Activated naive CD4-positive, alpha-beta T cell treated with anti-CD3 and anti-CD28 coated beads, Interleukin-2, amount 10 ng/mL, durations not matched to agents 7 days and 5 days (primary cell): ENCODE measurements at regions not wholly inside any gene's neighbourhood (a gene's known extent, or its start where the extent isn't known, plus 50 kb on each side); places are given as distances from the start of the nearest gene placed in this dataset.

Experiments
- CTCF ChIA-PET: fragments of 350-600 bp; sonication (Branson Sonifier 250); formaldehyde crosslinking; loops from one replicate; lab custom pipeline; 2021; ENCODE audit warnings: antibody characterized with exemption; lab: Charles Lee
- DNase-seq: peaks from one replicate; pipeline ENCODE4 v3.0.0-alpha.2; 2020
- H3K27ac Mint-ChIP-seq: one replicate; pipeline ENCODE4 v1.8.0; 2021; ENCODE audit warnings: mild to moderate bottlenecking, moderate library complexity, mixed read lengths
- H3K27me3 Mint-ChIP-seq: one replicate; pipeline ENCODE4 v1.8.0; 2021; ENCODE audit warnings: mild to moderate bottlenecking, mixed read lengths
- H3K36me3 Mint-ChIP-seq: one replicate; pipeline ENCODE4 v1.8.0; 2021; ENCODE audit warnings: mixed read lengths
- H3K4me1 Mint-ChIP-seq: one replicate; pipeline ENCODE4 v1.8.0; 2021; ENCODE audit warnings: mixed read lengths
- H3K4me3 Mint-ChIP-seq: one replicate; pipeline ENCODE4 v1.8.0; 2021; ENCODE audit warnings: mild to moderate bottlenecking, moderate library complexity, mixed read lengths
- H3K9me3 Mint-ChIP-seq: one replicate; pipeline ENCODE4 v1.8.0; 2021; ENCODE audit warnings: mixed read lengths

GRCh38 chr4:161256172-161256571 lies 907.6 kb downstream of the FSTL5 start:
- Mint-ChIP-seq H3K9me3 (peaks cover 20% of the 10 kb centered on the region), H3K4me1 (no peaks in the 10 kb centered on the region), H3K4me3 (no peak overlapping the region), H3K27ac (no peak overlapping the region), H3K36me3 (no peaks in the 10 kb centered on the region), H3K27me3 (no peaks in the 10 kb centered on the region)
- CTCF ChIA-PET: no interaction called here
- no peak for DNase-seq

GRCh38 chr4:161254375-161254774 lies 909.4 kb downstream of the FSTL5 start:
- Mint-ChIP-seq H3K27ac (no peak overlapping the region), H3K4me3 (no peak overlapping the region), H3K36me3 (no peaks in the 10 kb centered on the region), H3K4me1 (no peaks in the 10 kb centered on the region), H3K27me3 (no peaks in the 10 kb centered on the region), H3K9me3 (peaks cover 20% of the 10 kb centered on the region)
- CTCF ChIA-PET: no interaction called here
- DNase-seq: no peak

GRCh38 chr4:161252520-161253141 lies 911.2 kb downstream of the FSTL5 start:
- Mint-ChIP-seq H3K27ac (no peak overlapping the region), H3K27me3 (no peaks in the 10 kb centered on the region), H3K4me1 (no peaks in the 10 kb centered on the region), H3K9me3 (peaks cover 24% of the 10 kb centered on the region), H3K4me3 (no peak overlapping the region), H3K36me3 (no peaks in the 10 kb centered on the region)
- CTCF ChIA-PET: no interaction called here
- DNase-seq: no peak

GRCh38 chr4:161249779-161250440 lies 913.9 kb downstream of the FSTL5 start:
- Mint-ChIP-seq H3K36me3 (no peaks in the 10 kb centered on the region), H3K27me3 (no peaks in the 10 kb centered on the region), H3K9me3 (peaks cover 10% of the 10 kb centered on the region), H3K4me1 (no peaks in the 10 kb centered on the region), H3K27ac (no peak overlapping the region), H3K4me3 (no peak overlapping the region)
- CTCF ChIA-PET: no interaction called here
- DNase-seq: no peak

GRCh38 chr4:161248880-161249279 lies 914.9 kb downstream of the FSTL5 start:
- Mint-ChIP-seq H3K4me3 (no peak overlapping the region), H3K9me3 (peaks cover 10% of the 10 kb centered on the region), H3K27ac (no peak overlapping the region), H3K27me3 (no peaks in the 10 kb centered on the region), H3K4me1 (no peaks in the 10 kb centered on the region), H3K36me3 (no peaks in the 10 kb centered on the region)
- DNase-seq: no peak
- CTCF ChIA-PET: no interaction called here

- Mint-ChIP-seq H3K4me1 (no peaks in the 10 kb centered on the region), H3K27ac (no peak overlapping the region), H3K4me3 (no peak overlapping the region), H3K36me3 (no peaks in the 10 kb centered on the region), H3K27me3 (no peaks in the 10 kb centered on the region), H3K9me3 (peaks cover 6% of the 10 kb centered on the region)
- no peak for DNase-seq
- CTCF ChIA-PET: no interaction called here
Observed at GRCh38 chr4:161247831-161248230, 916.0 kb downstream of the FSTL5 start.

GRCh38 chr4:161238033-161238432 lies 925.8 kb downstream of the FSTL5 start:
- Mint-ChIP-seq H3K4me1 (no peaks in the 10 kb centered on the region), H3K27me3 (no peaks in the 10 kb centered on the region), H3K36me3 (no peaks in the 10 kb centered on the region), H3K27ac (no peak overlapping the region), H3K9me3 (no peaks in the 10 kb centered on the region), H3K4me3 (no peak overlapping the region)
- CTCF ChIA-PET: no interaction called here
- no peak for DNase-seq

GRCh38 chr4:161237495-161237894 lies 926.3 kb downstream of the FSTL5 start:
- DNase-seq: no peak
- H3K9me3 Mint-ChIP-seq: no peaks in the 10 kb centered on the region
- H3K27ac Mint-ChIP-seq: no peak overlapping the region
- H3K36me3 Mint-ChIP-seq: no peaks in the 10 kb centered on the region
- H3K27me3 Mint-ChIP-seq: no peaks in the 10 kb centered on the region
- no peaks in the 10 kb centered on the region for H3K4me1 Mint-ChIP-seq
- no peak overlapping the region for H3K4me3 Mint-ChIP-seq
- CTCF ChIA-PET: no interaction called here

- H3K36me3 Mint-ChIP-seq: no peaks in the 10 kb centered on the region
- H3K4me3 Mint-ChIP-seq: no peak overlapping the region
- DNase-seq: no peak
- H3K27ac Mint-ChIP-seq: no peak overlapping the region
- CTCF ChIA-PET: no interaction called here
- H3K9me3 Mint-ChIP-seq: peaks cover 14% of the 10 kb centered on the region
- no peaks in the 10 kb centered on the region for H3K27me3 Mint-ChIP-seq
- H3K4me1 Mint-ChIP-seq: no peaks in the 10 kb centered on the region
Observed at GRCh38 chr4:161225327-161225726, 938.5 kb downstream of the FSTL5 start.

GRCh38 chr4:161222889-161223288 lies 940.9 kb downstream of the FSTL5 start:
- Mint-ChIP-seq H3K27me3 (no peaks in the 10 kb centered on the region), H3K4me1 (no peaks in the 10 kb centered on the region), H3K36me3 (no peaks in the 10 kb centered on the region), H3K9me3 (peaks cover 9% of the 10 kb centered on the region), H3K27ac (no peak overlapping the region), H3K4me3 (no peak overlapping the region)
- CTCF ChIA-PET: no interaction called here
- DNase-seq: no peak

- no peaks in the 10 kb centered on the region for H3K4me1 Mint-ChIP-seq
- no peaks in the 10 kb centered on the region for H3K36me3 Mint-ChIP-seq
- no peaks in the 10 kb centered on the region for H3K27me3 Mint-ChIP-seq
- CTCF ChIA-PET: no interaction called here
- DNase-seq: no peak
- peaks cover 9% of the 10 kb centered on the region for H3K9me3 Mint-ChIP-seq
- H3K4me3 Mint-ChIP-seq: no peak overlapping the region
- H3K27ac Mint-ChIP-seq: no peak overlapping the region
Observed at GRCh38 chr4:161208564-161208963, 955.2 kb downstream of the FSTL5 start.

- no peak for DNase-seq
- H3K36me3 Mint-ChIP-seq: no peaks in the 10 kb centered on the region
- CTCF ChIA-PET: no interaction called here
- H3K9me3 Mint-ChIP-seq: peaks cover 6% of the 10 kb centered on the region
- no peaks in the 10 kb centered on the region for H3K4me1 Mint-ChIP-seq
- no peak overlapping the region for H3K4me3 Mint-ChIP-seq
- H3K27me3 Mint-ChIP-seq: no peaks in the 10 kb centered on the region
- H3K27ac Mint-ChIP-seq: no peak overlapping the region
Observed at GRCh38 chr4:161206528-161207080, 957.2 kb downstream of the FSTL5 start.

GRCh38 chr4:161203865-161204264 lies 959.9 kb downstream of the FSTL5 start:
- H3K27ac Mint-ChIP-seq: no peak overlapping the region
- no peaks in the 10 kb centered on the region for H3K27me3 Mint-ChIP-seq
- H3K9me3 Mint-ChIP-seq: peaks cover 7% of the 10 kb centered on the region
- CTCF ChIA-PET: no interaction called here
- no peaks in the 10 kb centered on the region for H3K36me3 Mint-ChIP-seq
- H3K4me1 Mint-ChIP-seq: no peaks in the 10 kb centered on the region
- DNase-seq: no peak
- H3K4me3 Mint-ChIP-seq: no peak overlapping the region

- no peaks in the 10 kb centered on the region for H3K4me1 Mint-ChIP-seq
- CTCF ChIA-PET: no interaction called here
- H3K9me3 Mint-ChIP-seq: peaks cover 8% of the 10 kb centered on the region
- H3K4me3 Mint-ChIP-seq: no peak overlapping the region
- DNase-seq: no peak
- no peak overlapping the region for H3K27ac Mint-ChIP-seq
- no peaks in the 10 kb centered on the region for H3K36me3 Mint-ChIP-seq
- no peaks in the 10 kb centered on the region for H3K27me3 Mint-ChIP-seq
Observed at GRCh38 chr4:161197912-161198311, 965.9 kb downstream of the FSTL5 start.

- H3K36me3 Mint-ChIP-seq: no peaks in the 10 kb centered on the region
- CTCF ChIA-PET: no interaction called here
- H3K27ac Mint-ChIP-seq: no peak overlapping the region
- no peaks in the 10 kb centered on the region for H3K27me3 Mint-ChIP-seq
- peaks cover 8% of the 10 kb centered on the region for H3K9me3 Mint-ChIP-seq
- no peak for DNase-seq
- no peaks in the 10 kb centered on the region for H3K4me1 Mint-ChIP-seq
- no peak overlapping the region for H3K4me3 Mint-ChIP-seq
Observed at GRCh38 chr4:161197474-161197873, 966.3 kb downstream of the FSTL5 start.
